Fibroblast of skin of scalp (primary cell): ENCODE measurements at regions not wholly inside any gene's neighbourhood (a gene's known extent, or its start where the extent isn't known, plus 50 kb on each side); places are given as distances from the start of the nearest gene placed in this dataset.
A peak's percentile ranks its signal among the peaks of the same experiment; 100 is the strongest.

Experiments used
- DNase-seq: peaks from one replicate; pipeline ENCODE4 v3.0.0-alpha.2; 2013

GRCh38 chr2:196399722-196400691 lies 228.6 kb upstream of the STK17B start:
- DNase-seq: peak; percentile 97

- DNase-seq: peak; percentile 85
Observed at GRCh38 chr2:196403471-196403870, 232.1 kb upstream of the STK17B start.

- DNase-seq: peak; percentile 37
Observed at GRCh38 chr2:196404276-196404675, 232.9 kb upstream of the STK17B start.

- DNase-seq: no peak
Observed at GRCh38 chr2:196407675-196408264, 231.7 kb upstream of the CCDC150 start.

GRCh38 chr2:196409376-196409775 lies 230.1 kb upstream of the CCDC150 start:
- no peak for DNase-seq

- no peak for DNase-seq
Observed at GRCh38 chr2:196410008-196410407, 229.5 kb upstream of the CCDC150 start.

- DNase-seq: peak; percentile 42
Observed at GRCh38 chr2:196413821-196414274, 225.7 kb upstream of the CCDC150 start.

- DNase-seq: no peak
Observed at GRCh38 chr2:196415384-196415783, 224.1 kb upstream of the CCDC150 start.

GRCh38 chr2:196420143-196420542 lies 219.4 kb upstream of the CCDC150 start:
- no peak for DNase-seq

GRCh38 chr2:196421880-196422279 lies 217.6 kb upstream of the CCDC150 start:
- no peak for DNase-seq

- DNase-seq: no peak
Observed at GRCh38 chr2:196422361-196422760, 217.2 kb upstream of the CCDC150 start.

- DNase-seq: no peak
Observed at GRCh38 chr2:196426122-196426521, 213.4 kb upstream of the CCDC150 start.

GRCh38 chr2:196427986-196428634 lies 211.4 kb upstream of the CCDC150 start:
- no peak for DNase-seq

- DNase-seq: no peak
Observed at GRCh38 chr2:196431076-196431475, 208.4 kb upstream of the CCDC150 start.

GRCh38 chr2:196431957-196432356 lies 207.6 kb upstream of the CCDC150 start:
- peak; percentile 34 for DNase-seq

GRCh38 chr2:196433116-196433515 lies 206.4 kb upstream of the CCDC150 start:
- no peak for DNase-seq

GRCh38 chr2:196434217-196434616 lies 205.3 kb upstream of the CCDC150 start:
- no peak for DNase-seq

- DNase-seq: no peak
Observed at GRCh38 chr2:196435189-196435588, 204.3 kb upstream of the CCDC150 start.

GRCh38 chr2:196437626-196438025 lies 201.9 kb upstream of the CCDC150 start:
- DNase-seq: no peak

GRCh38 chr2:196439760-196440159 lies 199.8 kb upstream of the CCDC150 start:
- DNase-seq: no peak

GRCh38 chr2:196440413-196440812 lies 199.1 kb upstream of the CCDC150 start:
- no peak for DNase-seq

GRCh38 chr2:196441527-196441926 lies 198.0 kb upstream of the CCDC150 start:
- no peak for DNase-seq

- no peak for DNase-seq
Observed at GRCh38 chr2:196442211-196442610, 197.3 kb upstream of the CCDC150 start.
